Endothelial cell of umbilical vein (primary cell): ENCODE measurements at regions not wholly inside any gene's neighbourhood (a gene's known extent, or its start where the extent isn't known, plus 50 kb on each side); places are given as distances from the start of the nearest gene placed in this dataset.

Source experiments
- BruUV-seq: library from RNA; stranded (reverse); fragments of 400-500 nt; replicated peaks from 2 replicates; lab custom pipeline; 2021; lab: Mats Ljungman, UMichigan
- CTCF ChIA-PET: fragments of 300-600, 350-600 bp; sonication (Branson Sonifier 250); formaldehyde crosslinking; loops from one replicate; lab custom pipeline; 2021; ENCODE audit warnings: antibody characterized with exemption, inconsistent platforms; lab: Charles Lee
- POLR2A ChIA-PET: fragments of 300-600, 350-600 bp; sonication (Branson Sonifier 250); formaldehyde crosslinking; loops from one replicate; lab custom pipeline; 2021; ENCODE audit warnings: antibody characterized with exemption, inconsistent platforms; lab: Charles Lee
- DNase-seq: peaks from one replicate; pipeline ENCODE4 v3.0.0-alpha.2; 2011; ENCODE audit warnings: low read depth, low spot score
- FAIRE-seq: peaks from 2 replicates; lab custom pipeline; 2011; peaks lifted over from hg19 to GRCh38; lab: Jason Lieb, UNC
- H2AFZ ChIP-seq: 2 replicates; pipeline ENCODE4 v1.6.0; 2012; ENCODE audit warnings: low read depth, low read length, control low read depth, inconsistent platforms
- H3K27ac ChIP-seq: 2 replicates; pipeline ENCODE4 v1.5.1; 2011; ENCODE audit warnings: low read depth, mild to moderate bottlenecking, control low read depth, low read length, moderate library complexity; ENCODE audit not compliant: insufficient read depth
- H3K27me3 ChIP-seq, 2 experiments: 2 replicates each; pipeline versions ENCODE4 v1.6.0 to v1.6.1; 2011; ENCODE audit warnings: low read length in 2 of 2, mixed read lengths in 1 of 2; ENCODE audit not compliant: control insufficient read depth in 2 of 2, insufficient read depth in 2 of 2
- H3K36me3 ChIP-seq, 2 experiments: 2 replicates in 1 of 2; 3 replicates in 1 of 2; pipeline ENCODE4 v1.5.1; 2011; ENCODE audit warnings: low read length in 2 of 2, mild to moderate bottlenecking in 1 of 2, moderate library complexity in 1 of 2; ENCODE audit not compliant: control insufficient read depth in 2 of 2, insufficient read depth in 2 of 2; ENCODE audit errors: extremely low read depth in 1 of 2
- H3K4me1 ChIP-seq: 3 replicates; pipeline ENCODE4 v1.5.1; 2011; ENCODE audit warnings: mild to moderate bottlenecking, low read length; ENCODE audit not compliant: control insufficient read depth, insufficient read depth; ENCODE audit errors: extremely low read depth
- H3K4me2 ChIP-seq: 2 replicates; pipeline ENCODE4 v1.6.1; 2011; ENCODE audit warnings: low read length, control low read depth, mixed read lengths; ENCODE audit not compliant: insufficient read depth
- H3K4me3 ChIP-seq, 3 experiments: fragments of 200-600 bp in 1 of 3; sonication (generic), shearing (Covaris generic) in 1 of 3; replicated peaks in 1 of 3; 2 replicates each; pipeline ENCODE4 v1.5.1; 2011 to 2016; ENCODE audit warnings: control low read depth in 3 of 3, low read length in 3 of 3, mild to moderate bottlenecking in 2 of 3, inconsistent platforms in 1 of 3, low read depth in 1 of 3, moderate library complexity in 1 of 3; ENCODE audit not compliant: insufficient read depth in 1 of 3
- H3K79me2 ChIP-seq: 2 replicates; pipeline ENCODE4 v1.6.0; 2012; ENCODE audit warnings: low read length, inconsistent platforms; ENCODE audit not compliant: control insufficient read depth, insufficient read depth
- H3K9ac ChIP-seq: replicated peaks from 2 replicates; pipeline ENCODE3; 2011; ENCODE audit warnings: low read length, control low read depth; ENCODE audit not compliant: insufficient read depth; ENCODE audit errors: extremely low read depth
- H3K9me1 ChIP-seq: replicated peaks from 3 replicates; pipeline ENCODE4 v1.6.0; 2011; ENCODE audit warnings: mild to moderate bottlenecking, low read length; ENCODE audit not compliant: control insufficient read depth, insufficient read depth; ENCODE audit errors: extremely low read depth
- H3K9me3 ChIP-seq: replicated peaks from 2 replicates; pipeline ENCODE4 v1.5.1; 2012; ENCODE audit warnings: low read length, inconsistent platforms; ENCODE audit not compliant: control insufficient read depth, insufficient read depth
- H4K20me1 ChIP-seq: replicated peaks from 2 replicates; pipeline ENCODE3; 2011; ENCODE audit warnings: mild to moderate bottlenecking, low read length; ENCODE audit not compliant: control insufficient read depth, insufficient read depth; ENCODE audit errors: extremely low read depth
- CTCF ChIP-seq, 2 donors: IDR thresholded peaks; 1 replicate in 1 of 2; 2 replicates in 1 of 2; pipeline ENCODE4 v1.5.1; 2011; ENCODE audit warnings: low read length in 2 of 2, mild to moderate bottlenecking in 2 of 2, moderate library complexity in 2 of 2, control low read depth in 1 of 2, inconsistent platforms in 1 of 2, low read depth in 1 of 2; ENCODE audit not compliant: insufficient read depth in 1 of 2; ENCODE audit errors: extremely low read depth in 1 of 2
- EZH2 ChIP-seq: IDR thresholded peaks from 2 replicates; pipeline ENCODE4 v1.6.1; 2012; ENCODE audit warnings: borderline replicate concordance, low read depth, mild to moderate bottlenecking, moderate library complexity, low read length, inconsistent platforms; ENCODE audit not compliant: severe bottlenecking
- FOS ChIP-seq: IDR thresholded peaks from 2 replicates; pipeline ENCODE4 v1.6.1; 2011; ENCODE audit warnings: mild to moderate bottlenecking, low read length, moderate library complexity, borderline replicate concordance; ENCODE audit not compliant: insufficient read depth
- GATA2 ChIP-seq: IDR thresholded peaks from 2 replicates; pipeline ENCODE4 v1.7.0; 2011; ENCODE audit warnings: low read depth, mild to moderate bottlenecking, moderate library complexity, mixed read lengths, low read length; ENCODE audit not compliant: insufficient read length, insufficient read depth
- MAX ChIP-seq: IDR thresholded peaks from 2 replicates; pipeline ENCODE4 v1.6.1; 2011; ENCODE audit not compliant: insufficient read depth, insufficient read length
- MYC ChIP-seq: IDR thresholded peaks from one replicate; pipeline ENCODE4 v1.6.1; 2011; ENCODE audit warnings: mild to moderate bottlenecking, low read depth, low read length
- POLR2A ChIP-seq: IDR thresholded peaks from 2 replicates; pipeline ENCODE4 v1.6.1; 2012; ENCODE audit warnings: low read depth, mild to moderate bottlenecking, control low read depth, low read length
- POLR2AphosphoS5 ChIP-seq: IDR thresholded peaks from 2 replicates; pipeline ENCODE4 v1.6.1; 2012; ENCODE audit warnings: low read depth, mild to moderate bottlenecking, control low read depth, low read length, moderate library complexity; ENCODE audit not compliant: insufficient read depth
- dilution Hi-C: fragments of 300-500 bp; cut with MboI; formaldehyde crosslinking; loops from one replicate; pipeline ENCODE4 v1.15.0; 2019; ENCODE audit warnings: low sequenced_read_pairs; ENCODE audit not compliant: extremely low pct_ligation_motif_present
- intact Hi-C: fragments of 100-400 bp; cut with micrococcal nuclease; formaldehyde crosslinking; loops from one replicate; pipeline ENCODE4 v1.10.0; 2022

- CTCF ChIA-PET, result no interaction called here
- H4K20me1 ChIP-seq, result no peaks in the 10 kb centered on the region
- no peak overlapping the region for H3K4me2 ChIP-seq
- FAIRE-seq, result no peak
- H3K27ac ChIP-seq, result no peak overlapping the region
- TF ChIP-seq CTCF (IDR thresholded peaks at IDR 0.05; ENCODE audit: extremely low read depth in 1 of 2, insufficient read depth in 1 of 2, low read depth in 1 of 2, low read length in 2 of 2), result no peak
- TF ChIP-seq GATA2, result no peak
- TF ChIP-seq EZH2, result no peak
- no peak for TF ChIP-seq POLR2AphosphoS5
- TF ChIP-seq MYC, result no peak
- no peak for TF ChIP-seq MAX
- TF ChIP-seq POLR2A, result no peak
- no peak for TF ChIP-seq FOS
- H3K4me1 ChIP-seq, result no peaks in the 10 kb centered on the region
- dilution Hi-C loops, result no loop called here
- no peak overlapping the region for H3K9ac ChIP-seq
- no peak overlapping the region for H2AFZ ChIP-seq
- H3K36me3 ChIP-seq, result no peaks in the 10 kb centered on the region
- H3K27me3 ChIP-seq, result no peaks in the 10 kb centered on the region
- no peak for DNase-seq
- H3K4me3 ChIP-seq, result no peak overlapping the region
- no peaks in the 10 kb centered on the region for H3K9me3 ChIP-seq
- no peaks in the 10 kb centered on the region for H3K79me2 ChIP-seq
- POLR2A ChIA-PET, result no interaction called here
- BruUV-seq, result no TSS peak
- no peaks in the 10 kb centered on the region for H3K9me1 ChIP-seq
- intact Hi-C loops, result no loop called here
Observed at GRCh38 chr4:181281451-181281850, 961.8 kb upstream of the TENM3 start.
